ENCODE measurements at regions not wholly inside any gene's neighbourhood (a gene's known extent, or its start where the extent isn't known, plus 50 kb on each side); places are given as distances from the start of the nearest gene placed in this dataset.

DNA sequence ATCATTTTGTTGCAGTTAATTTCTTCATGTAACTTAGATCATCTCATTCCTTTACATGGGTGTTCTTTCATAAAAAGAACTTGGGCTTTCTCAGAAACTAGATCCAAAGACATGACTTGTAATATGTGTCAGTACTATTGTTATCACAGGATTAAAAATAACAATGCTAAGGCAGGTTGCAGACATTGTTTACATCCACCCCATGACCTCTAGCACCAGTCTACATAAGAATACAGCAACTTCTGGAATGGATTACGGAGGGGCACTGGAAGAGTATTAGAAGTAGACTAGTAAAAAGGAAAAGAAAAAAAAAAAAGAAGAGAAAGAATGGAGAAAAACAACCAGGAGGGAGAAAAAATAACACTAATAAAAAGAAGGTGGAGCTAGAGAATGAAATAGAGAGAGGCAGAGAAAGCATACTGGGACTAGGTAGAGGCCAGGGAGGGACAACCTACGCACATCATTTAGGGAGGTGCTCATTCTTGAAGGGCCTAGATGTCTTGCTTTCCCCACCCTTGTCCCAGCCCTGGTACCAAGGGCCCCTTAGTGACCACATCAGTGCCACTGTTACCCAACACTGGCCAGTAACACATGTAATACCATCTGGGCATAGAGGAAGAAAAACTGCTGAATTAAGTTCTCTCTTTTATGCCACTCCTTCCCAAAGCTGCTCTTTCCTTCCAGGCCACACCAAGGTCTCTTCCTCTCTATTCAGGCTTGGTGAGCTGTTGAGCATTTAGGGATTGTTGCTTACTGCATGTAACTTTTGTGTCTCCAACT lies 70.6 kb upstream of the KLF7 start:
- DNase-seq = no peak

DNA sequence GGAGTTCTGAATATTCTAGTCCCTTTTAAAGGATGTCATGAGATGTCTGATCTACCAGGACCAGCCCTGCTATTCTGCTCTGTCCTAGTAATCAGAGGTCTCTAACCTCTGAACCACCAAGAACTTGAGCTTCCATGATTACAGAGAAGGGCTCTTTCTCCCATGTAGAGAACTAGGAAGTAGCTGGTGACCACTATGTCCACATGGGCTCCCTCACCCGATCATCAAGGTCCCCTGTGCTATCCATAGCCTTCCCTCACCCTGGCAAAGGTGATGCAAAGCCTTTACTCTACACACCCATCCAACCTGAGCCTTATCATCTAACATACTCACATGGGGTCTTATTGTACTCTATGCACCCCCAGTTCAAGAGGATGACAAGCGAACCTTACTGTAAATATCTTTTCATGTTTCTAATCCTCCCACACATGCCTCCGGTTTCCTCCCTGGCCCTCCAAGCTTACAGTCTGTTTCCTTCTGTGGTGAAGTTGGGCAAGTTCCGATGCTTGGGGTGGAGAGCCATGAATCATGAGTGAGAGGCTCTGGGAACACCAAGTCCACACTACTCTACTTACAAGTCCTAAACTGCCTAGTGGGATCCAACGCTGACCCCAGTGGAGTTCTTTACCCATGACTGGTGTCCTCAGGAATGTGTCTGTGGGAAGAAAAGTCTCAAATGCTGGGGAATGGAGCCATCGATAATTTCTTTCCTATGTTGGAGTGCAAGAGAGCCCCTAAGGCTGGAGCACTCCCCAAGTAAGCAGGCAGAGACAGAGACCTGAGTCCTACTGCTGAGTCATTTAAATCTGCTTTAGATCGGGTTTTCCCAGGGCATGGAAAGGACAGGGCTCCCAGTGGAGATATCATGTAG lies 73.3 kb upstream of the KLF7 start:
- no peak for DNase-seq

DNA sequence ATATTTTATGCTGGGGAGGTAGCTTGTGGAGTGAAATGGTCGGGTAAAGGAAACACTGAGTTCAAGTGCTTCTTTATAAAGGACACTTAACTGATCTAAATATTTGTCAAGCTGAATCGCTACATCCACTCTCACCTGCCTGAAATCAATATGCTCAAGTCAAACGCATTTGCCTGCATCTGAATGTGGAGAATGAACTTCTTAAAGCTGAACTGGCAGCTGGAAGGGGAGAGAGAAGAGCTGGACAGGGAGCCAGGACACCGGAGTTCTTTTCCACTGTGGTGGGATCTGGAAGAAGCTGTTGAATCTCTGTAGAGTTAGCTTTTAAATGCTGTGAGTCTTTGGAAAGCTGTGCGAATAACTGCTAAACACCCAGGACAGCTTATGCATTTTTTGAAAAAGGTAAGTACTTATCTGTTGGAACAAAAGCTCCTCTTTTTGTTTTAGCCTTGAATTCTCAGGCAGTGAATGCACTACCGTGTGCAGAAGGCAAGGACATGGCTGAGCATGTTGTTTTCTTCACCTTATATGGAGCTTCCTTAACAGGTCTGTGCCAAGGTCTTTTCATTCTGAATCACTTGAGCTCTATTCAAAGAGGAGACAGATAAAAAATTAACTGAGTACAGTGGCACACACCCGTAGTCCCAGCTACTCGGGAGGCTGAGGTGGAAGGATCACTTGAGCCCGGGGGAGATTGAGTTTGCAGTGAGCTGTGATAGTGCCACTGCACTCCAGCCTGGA lies 74.2 kb upstream of the KLF7 start:
- DNase-seq = no peak

DNA sequence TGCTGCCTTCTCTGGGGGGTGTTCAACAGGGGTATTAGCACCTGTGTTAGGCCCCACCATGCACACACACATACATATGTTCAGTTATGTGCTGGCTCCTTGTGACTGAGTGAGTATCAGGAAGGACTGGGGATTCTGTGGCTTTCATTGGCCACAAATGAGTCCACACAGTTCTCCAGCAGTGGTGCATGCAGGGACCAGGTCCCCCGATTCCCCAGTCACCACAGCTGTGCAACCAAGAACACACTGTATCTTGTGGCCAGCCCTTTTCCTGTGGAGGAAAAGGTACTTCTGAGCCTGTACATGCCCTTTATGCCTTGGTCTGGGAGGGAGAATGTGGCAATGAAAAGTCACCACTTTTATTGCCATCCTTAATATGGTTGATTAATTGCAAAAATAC lies 74.9 kb upstream of the KLF7 start:
- DNase-seq = no peak

GRCh38 chr2:207241198-207241597 lies 75.5 kb upstream of the KLF7 start:
- DNase-seq = no peak

DNA sequence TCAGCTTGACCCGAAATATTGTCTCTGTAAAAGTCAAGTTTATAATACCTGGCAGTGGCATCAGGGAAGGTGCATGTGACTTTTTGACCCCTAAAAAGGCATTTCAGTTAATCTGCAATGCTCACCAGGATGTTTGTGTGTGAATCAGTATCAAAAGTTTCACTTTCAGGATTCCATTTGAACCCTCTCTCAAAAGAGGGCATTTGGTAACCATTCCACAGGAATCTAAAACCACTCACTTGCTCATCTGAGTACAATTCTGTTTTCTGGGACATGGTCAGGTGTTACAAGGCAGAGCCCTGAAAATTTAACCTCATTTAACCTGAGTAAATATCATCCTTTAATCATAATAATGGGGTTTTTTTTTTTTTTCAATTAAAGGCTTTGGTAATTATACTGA lies 77.9 kb upstream of the KLF7 start:
- no peak for DNase-seq

GRCh38 chr2:207244971-207245925 lies 79.5 kb upstream of the KLF7 start:
- no peak for DNase-seq

DNA sequence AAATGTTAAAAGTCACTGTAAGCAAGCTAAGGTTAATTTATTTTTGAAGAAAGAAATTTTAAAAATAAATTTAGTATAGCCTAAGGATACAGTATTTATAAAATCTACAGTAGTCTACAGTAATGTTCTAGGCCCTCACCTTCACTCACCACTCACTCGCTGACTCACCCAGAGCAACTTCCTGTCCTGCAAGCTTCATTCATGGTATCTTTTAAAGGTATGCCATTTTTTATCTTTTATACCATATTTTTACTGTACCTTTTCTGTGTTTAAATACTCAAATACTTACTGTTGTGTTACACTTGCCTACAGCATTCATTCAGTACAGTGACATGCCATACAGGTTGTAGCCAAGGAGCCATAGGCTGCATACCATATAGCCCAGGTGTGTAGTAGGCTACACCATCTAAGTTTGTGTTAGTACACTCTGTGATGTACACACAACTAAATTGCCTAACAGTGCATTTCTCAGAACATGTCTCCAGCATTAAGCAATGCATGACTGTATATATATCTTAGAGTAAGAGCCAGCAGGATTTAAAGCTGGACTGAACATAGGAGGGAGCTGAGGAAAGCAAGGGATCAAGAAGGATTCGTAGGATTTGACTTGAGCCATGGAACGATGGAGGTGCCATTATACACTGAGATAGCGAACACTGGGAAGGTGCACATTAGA lies 83.1 kb upstream of the KLF7 start:
- no peak for DNase-seq

GRCh38 chr2:207251022-207251421 lies 85.3 kb upstream of the KLF7 start:
- DNase-seq = no peak

DNA sequence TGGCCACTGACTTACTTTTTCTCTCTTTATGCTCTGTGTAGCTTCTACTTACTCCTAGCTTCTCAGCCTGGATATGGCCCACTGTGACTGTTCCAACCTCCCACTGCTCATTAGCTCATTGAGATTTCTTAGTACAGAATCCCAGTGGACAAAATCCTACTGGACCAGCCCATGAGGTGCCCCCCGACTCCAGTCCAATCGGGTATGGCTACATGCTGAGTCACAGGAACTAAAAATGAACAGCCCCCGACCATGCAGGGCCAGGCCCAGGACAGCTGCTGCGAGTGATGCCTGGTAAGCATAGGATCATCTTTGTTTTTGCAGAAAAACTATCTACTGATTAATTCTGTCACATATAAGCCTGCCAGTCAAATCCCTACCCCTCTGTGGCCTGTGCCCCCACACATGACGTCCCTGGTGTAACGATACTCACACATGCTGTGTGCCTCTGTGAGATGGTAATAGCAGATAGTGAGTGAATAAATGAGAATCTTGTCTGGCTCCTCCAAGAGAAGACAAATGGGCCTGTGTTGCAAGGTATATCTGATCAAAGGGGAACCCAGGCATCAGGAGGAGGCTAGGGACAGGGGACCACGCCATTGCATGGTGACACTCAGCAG lies 85.9 kb upstream of the KLF7 start:
- DNase-seq = no peak

DNA sequence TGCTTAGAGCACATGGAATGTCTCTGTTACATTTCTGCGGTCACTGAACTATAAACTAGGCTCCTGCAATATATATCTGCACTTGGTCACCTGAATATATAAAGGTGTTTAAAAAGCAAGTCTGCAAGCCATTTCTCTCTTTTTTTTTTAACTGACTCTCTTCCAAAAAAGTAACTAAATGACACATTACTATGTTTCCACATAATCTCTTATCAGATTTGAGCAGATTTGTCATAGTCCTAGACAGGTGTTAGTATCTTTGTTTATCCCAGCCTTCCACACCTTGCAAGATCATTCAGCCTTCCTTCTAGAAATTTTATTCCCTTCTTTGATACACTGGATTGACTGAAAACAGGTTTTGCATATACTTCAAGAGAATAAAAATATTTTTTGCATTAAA lies 86.7 kb upstream of the KLF7 start:
- no peak for DNase-seq

GRCh38 chr2:207252979-207253645 lies 87.4 kb upstream of the KLF7 start:
- DNase-seq = no peak

DNA sequence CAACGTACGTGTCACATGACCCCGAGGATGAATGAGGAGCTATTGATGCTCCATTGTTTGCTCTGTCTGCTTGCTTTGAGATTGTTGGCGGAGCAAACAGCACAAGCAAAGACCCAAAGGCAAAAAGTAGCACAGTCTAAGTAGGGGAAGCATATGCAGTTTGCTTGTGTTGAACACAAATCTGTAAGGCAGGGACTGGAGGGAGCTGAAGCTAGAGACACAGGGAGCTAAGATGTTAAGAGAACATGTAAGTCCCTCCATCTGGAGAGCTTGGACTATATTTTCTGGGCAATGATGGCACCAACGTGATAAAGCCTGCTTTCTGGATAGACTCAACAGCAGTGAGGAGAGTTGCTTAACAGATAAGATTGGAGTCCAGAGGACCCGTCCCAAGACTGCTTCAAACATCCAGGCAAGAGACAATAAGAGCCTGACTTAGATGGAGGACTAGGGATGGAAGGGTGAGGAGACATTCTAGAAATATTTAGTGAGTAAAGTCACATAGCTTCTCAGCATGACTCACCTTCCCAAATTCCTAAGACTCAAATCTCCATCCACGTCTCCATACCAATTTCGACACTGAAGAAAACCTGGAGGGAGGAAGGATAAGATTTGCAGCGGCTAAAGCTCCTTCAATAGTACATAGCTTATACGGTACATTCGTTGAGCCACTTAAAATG lies 88.1 kb upstream of the KLF7 start:
- no peak for DNase-seq

DNA sequence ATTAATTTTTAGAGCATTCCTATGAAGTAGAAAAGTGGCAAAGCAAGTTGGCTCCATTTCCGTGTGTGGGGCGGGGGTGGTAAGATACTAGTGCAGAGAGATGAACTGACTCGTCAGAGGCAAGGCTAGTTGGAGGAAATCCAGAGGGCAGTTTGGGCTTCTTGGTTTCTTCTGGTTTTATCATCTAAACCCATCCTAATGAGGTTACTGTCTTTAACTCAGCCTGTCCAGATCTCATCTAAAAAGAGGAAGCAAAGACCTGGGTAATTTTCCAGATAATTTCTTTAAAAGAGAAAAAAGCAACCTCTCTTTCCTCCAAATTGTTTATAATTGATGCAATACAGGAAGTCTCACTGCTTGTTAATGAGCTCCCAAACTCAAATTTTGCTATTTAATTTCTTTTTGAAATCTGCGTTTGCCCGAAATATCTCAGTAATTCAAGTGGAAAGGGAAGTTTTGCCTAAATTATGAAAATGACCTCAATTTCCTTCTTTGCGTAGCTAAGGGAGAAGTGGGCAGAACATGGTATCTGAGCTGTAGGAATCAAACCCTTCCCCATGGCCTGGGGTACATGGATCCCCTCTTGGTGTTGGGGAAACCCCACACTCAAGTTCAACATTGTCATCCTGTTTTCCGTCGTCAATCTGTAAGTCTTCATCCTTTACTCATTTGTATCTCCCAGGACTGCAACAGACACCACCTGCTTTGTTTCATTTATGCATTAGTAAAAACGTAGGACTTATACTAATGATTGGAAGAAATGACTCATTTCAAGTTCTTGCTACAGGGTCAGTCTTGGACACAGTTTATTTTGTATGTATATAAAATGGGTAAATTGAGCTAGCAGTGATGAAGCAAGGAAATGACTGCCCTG lies 89.1 kb upstream of the KLF7 start:
- DNase-seq = no peak

GRCh38 chr2:207255565-207256470 lies 90.1 kb upstream of the KLF7 start:
- no peak for DNase-seq

- DNase-seq = no peak
These were observed 90.9 kb upstream of the KLF7 start for GRCh38 chr2:207256476-207257207.
